Keratinocyte (primary cell): ENCODE measurements at regions not wholly inside any gene's neighbourhood (a gene's known extent, or its start where the extent isn't known, plus 50 kb on each side); places are given as distances from the start of the nearest gene placed in this dataset.

ENCODE experiments used
- EZH2 ChIP-seq: IDR thresholded peaks from one replicate; pipeline ENCODE4 v1.6.1; 2012; ENCODE audit warnings: inconsistent platforms, mild to moderate bottlenecking, low read length, moderate library complexity
- TF ChIP-seq, protein P1 (sequence below), 3 experiments: IDR thresholded peaks in 1 of 3; conservative IDR thresholded peaks in 1 of 3; optimal IDR thresholded peaks in 1 of 3; 2 replicates in 2 of 3; 3 replicates in 1 of 3; pipeline versions ENCODE3 to v1.5.1; 2011; ENCODE audit warnings: low read length in 3 of 3, mild to moderate bottlenecking in 3 of 3, moderate library complexity in 2 of 3, control low read depth in 1 of 3, inconsistent platforms in 1 of 3; ENCODE audit not compliant: insufficient read depth in 2 of 3; ENCODE audit errors: extremely low read depth in 1 of 3

- TF ChIP-seq, protein P1, sequence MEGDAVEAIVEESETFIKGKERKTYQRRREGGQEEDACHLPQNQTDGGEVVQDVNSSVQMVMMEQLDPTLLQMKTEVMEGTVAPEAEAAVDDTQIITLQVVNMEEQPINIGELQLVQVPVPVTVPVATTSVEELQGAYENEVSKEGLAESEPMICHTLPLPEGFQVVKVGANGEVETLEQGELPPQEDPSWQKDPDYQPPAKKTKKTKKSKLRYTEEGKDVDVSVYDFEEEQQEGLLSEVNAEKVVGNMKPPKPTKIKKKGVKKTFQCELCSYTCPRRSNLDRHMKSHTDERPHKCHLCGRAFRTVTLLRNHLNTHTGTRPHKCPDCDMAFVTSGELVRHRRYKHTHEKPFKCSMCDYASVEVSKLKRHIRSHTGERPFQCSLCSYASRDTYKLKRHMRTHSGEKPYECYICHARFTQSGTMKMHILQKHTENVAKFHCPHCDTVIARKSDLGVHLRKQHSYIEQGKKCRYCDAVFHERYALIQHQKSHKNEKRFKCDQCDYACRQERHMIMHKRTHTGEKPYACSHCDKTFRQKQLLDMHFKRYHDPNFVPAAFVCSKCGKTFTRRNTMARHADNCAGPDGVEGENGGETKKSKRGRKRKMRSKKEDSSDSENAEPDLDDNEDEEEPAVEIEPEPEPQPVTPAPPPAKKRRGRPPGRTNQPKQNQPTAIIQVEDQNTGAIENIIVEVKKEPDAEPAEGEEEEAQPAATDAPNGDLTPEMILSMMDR (optimal IDR thresholded peaks at IDR 0.05 in 1 of 3, IDR thresholded peaks at IDR 0.05 in 1 of 3, conservative IDR thresholded peaks at IDR 0.05 in 1 of 3; ENCODE audit: extremely low read depth in 1 of 3, insufficient read depth in 2 of 3, low read length in 3 of 3) = no peak
- no peak for TF ChIP-seq EZH2
Observed at GRCh38 chr7:98514211-98515031, 102.7 kb upstream of the NPTX2 start.
